Activated T-cell treated with anti-CD3 and anti-CD28 coated beads, Interleukin-2, amount 50 U/mL, for 4 hours (primary cell): ENCODE measurements at regions not wholly inside any gene's neighbourhood (a gene's known extent, or its start where the extent isn't known, plus 50 kb on each side); places are given as distances from the start of the nearest gene placed in this dataset.

Experiments used
- ATAC-seq, 2 donors: fragments of 200-7000 bp; cut with Tn5 transposase; one replicate each; pipeline ENCODE4 v1.10.0; 2021
- DNase-seq: peaks from one replicate; pipeline ENCODE4 v3.0.0-alpha.2; 2020
- H3K27me3 Mint-ChIP-seq: one replicate; pipeline ENCODE4 v1.8.0; 2021; ENCODE audit warnings: low read depth, mixed read lengths
- H3K36me3 Mint-ChIP-seq: one replicate; pipeline ENCODE4 v1.8.0; 2022; ENCODE audit warnings: mixed read lengths; ENCODE audit not compliant: insufficient read depth
- H3K4me1 Mint-ChIP-seq: one replicate; pipeline ENCODE4 v1.8.0; 2021; ENCODE audit warnings: low read depth, mixed read lengths
- H3K4me3 Mint-ChIP-seq: one replicate; pipeline ENCODE4 v1.8.0; 2021; ENCODE audit warnings: mild to moderate bottlenecking, moderate library complexity, mixed read lengths
- H3K9me3 Mint-ChIP-seq: one replicate; pipeline ENCODE4 v1.8.0; 2021; ENCODE audit warnings: mixed read lengths

- peaks cover 9% of the 10 kb centered on the region for H3K9me3 Mint-ChIP-seq
- ATAC-seq, result peak; percentile 43 to 49
- peaks cover 4% of the 10 kb centered on the region for H3K4me1 Mint-ChIP-seq
- H3K27me3 Mint-ChIP-seq, result no peaks in the 10 kb centered on the region
- H3K36me3 Mint-ChIP-seq, result peaks cover 4% of the 10 kb centered on the region
- no peak overlapping the region for H3K4me3 Mint-ChIP-seq
- no peak for DNase-seq
Observed at GRCh38 chr9:91089405-91090129, 272.2 kb downstream of the AUH start.

GRCh38 chr9:91090130-91090410 lies 271.6 kb downstream of the AUH start:
- ATAC-seq, result no peak
- Mint-ChIP-seq H3K36me3 (peaks cover 4% of the 10 kb centered on the region), H3K4me1 (peaks cover 7% of the 10 kb centered on the region), H3K9me3 (peaks cover 12% of the 10 kb centered on the region), H3K27me3 (no peaks in the 10 kb centered on the region), H3K4me3 (no peak overlapping the region)
- DNase-seq, result no peak

GRCh38 chr9:91092214-91092613 lies 269.5 kb downstream of the AUH start:
- Mint-ChIP-seq H3K36me3 (peaks cover 4% of the 10 kb centered on the region), H3K9me3 (peaks cover 12% of the 10 kb centered on the region), H3K27me3 (no peaks in the 10 kb centered on the region), H3K4me3 (no peak overlapping the region), H3K4me1 (peaks cover 7% of the 10 kb centered on the region)
- ATAC-seq, result no peak
- DNase-seq, result no peak

GRCh38 chr9:91094324-91095088 lies 267.2 kb downstream of the AUH start:
- Mint-ChIP-seq H3K9me3 (peaks cover 12% of the 10 kb centered on the region), H3K36me3 (peaks cover 4% of the 10 kb centered on the region), H3K27me3 (no peaks in the 10 kb centered on the region), H3K4me1 (peaks cover 14% of the 10 kb centered on the region), H3K4me3 (no peak overlapping the region)
- no peak for DNase-seq
- peak; percentile 34 to 44 for ATAC-seq

- DNase-seq (no peak), ATAC-seq (no peak)
- peaks cover 45% of the 10 kb centered on the region for H3K4me1 Mint-ChIP-seq
- H3K27me3 Mint-ChIP-seq, result no peaks in the 10 kb centered on the region
- H3K9me3 Mint-ChIP-seq, result peaks cover 12% of the 10 kb centered on the region
- no peak overlapping the region for H3K4me3 Mint-ChIP-seq
- H3K36me3 Mint-ChIP-seq, result peaks cover 4% of the 10 kb centered on the region
Observed at GRCh38 chr9:91098203-91098850, 263.4 kb downstream of the AUH start.

- Mint-ChIP-seq H3K4me1 (peaks cover 48% of the 10 kb centered on the region), H3K9me3 (peaks cover 5% of the 10 kb centered on the region), H3K4me3 (peak overlapping the region; percentile 52), H3K27me3 (no peaks in the 10 kb centered on the region), H3K36me3 (no peaks in the 10 kb centered on the region)
- ATAC-seq (no peak), DNase-seq (no peak)
Observed at GRCh38 chr9:91099436-91099835, 262.3 kb downstream of the AUH start.

- no peak for ATAC-seq
Observed at GRCh38 chr9:91100878-91101450, 260.8 kb downstream of the AUH start.

GRCh38 chr9:91101611-91102168 lies 260.0 kb downstream of the AUH start:
- DNase-seq (peak; percentile 67), ATAC-seq (peak; percentile 61 to 66)
- peak overlapping the region; percentile 44 for H3K4me3 Mint-ChIP-seq
- H3K36me3 Mint-ChIP-seq, result no peaks in the 10 kb centered on the region
- peaks cover 45% of the 10 kb centered on the region for H3K4me1 Mint-ChIP-seq
- H3K27me3 Mint-ChIP-seq, result peaks cover 3% of the 10 kb centered on the region
- H3K9me3 Mint-ChIP-seq, result no peaks in the 10 kb centered on the region

More at GRCh38 chr9:91100878-91101450, 260.8 kb downstream of the AUH start:
- no peak for DNase-seq
- H3K4me3 Mint-ChIP-seq, result peak overlapping the region; percentile 50
- no peaks in the 10 kb centered on the region for H3K36me3 Mint-ChIP-seq
- H3K9me3 Mint-ChIP-seq, result no peaks in the 10 kb centered on the region
- H3K27me3 Mint-ChIP-seq, result no peaks in the 10 kb centered on the region
- H3K4me1 Mint-ChIP-seq, result peaks cover 45% of the 10 kb centered on the region

- H3K9me3 Mint-ChIP-seq, result no peaks in the 10 kb centered on the region
- H3K4me1 Mint-ChIP-seq, result peaks cover 45% of the 10 kb centered on the region
- no peaks in the 10 kb centered on the region for H3K36me3 Mint-ChIP-seq
- DNase-seq (no peak), ATAC-seq (no peak)
- H3K27me3 Mint-ChIP-seq, result peaks cover 3% of the 10 kb centered on the region
- H3K4me3 Mint-ChIP-seq, result peak overlapping the region; percentile 44
Observed at GRCh38 chr9:91102269-91102668, 259.4 kb downstream of the AUH start.

- Mint-ChIP-seq H3K9me3 (no peaks in the 10 kb centered on the region), H3K27me3 (peaks cover 3% of the 10 kb centered on the region), H3K36me3 (no peaks in the 10 kb centered on the region), H3K4me3 (no peak overlapping the region), H3K4me1 (peaks cover 44% of the 10 kb centered on the region)
- no peak for DNase-seq
- no peak for ATAC-seq
Observed at GRCh38 chr9:91103931-91104330, 257.8 kb downstream of the AUH start.

- H3K27me3 Mint-ChIP-seq, result peaks cover 3% of the 10 kb centered on the region
- H3K36me3 Mint-ChIP-seq, result no peaks in the 10 kb centered on the region
- no peak overlapping the region for H3K4me3 Mint-ChIP-seq
- peaks cover 18% of the 10 kb centered on the region for H3K4me1 Mint-ChIP-seq
- ATAC-seq, result no peak
- no peak for DNase-seq
- H3K9me3 Mint-ChIP-seq, result peaks cover 4% of the 10 kb centered on the region
Observed at GRCh38 chr9:91106415-91107081, 255.2 kb downstream of the AUH start.

GRCh38 chr9:91111226-91111625 lies 250.5 kb downstream of the AUH start:
- no peaks in the 10 kb centered on the region for H3K36me3 Mint-ChIP-seq
- H3K9me3 Mint-ChIP-seq, result peaks cover 4% of the 10 kb centered on the region
- ATAC-seq, result no peak
- no peak for DNase-seq
- H3K27me3 Mint-ChIP-seq, result peaks cover 11% of the 10 kb centered on the region
- no peak overlapping the region for H3K4me3 Mint-ChIP-seq
- H3K4me1 Mint-ChIP-seq, result peaks cover 1% of the 10 kb centered on the region

GRCh38 chr9:91111876-91112275 lies 249.8 kb downstream of the AUH start:
- ATAC-seq (no peak), DNase-seq (no peak)
- no peaks in the 10 kb centered on the region for H3K36me3 Mint-ChIP-seq
- peaks cover 4% of the 10 kb centered on the region for H3K9me3 Mint-ChIP-seq
- H3K27me3 Mint-ChIP-seq, result peaks cover 10% of the 10 kb centered on the region
- H3K4me1 Mint-ChIP-seq, result peaks cover 1% of the 10 kb centered on the region
- H3K4me3 Mint-ChIP-seq, result no peak overlapping the region

GRCh38 chr9:91113016-91113415 lies 248.7 kb downstream of the AUH start:
- no peak overlapping the region for H3K4me3 Mint-ChIP-seq
- peaks cover 4% of the 10 kb centered on the region for H3K9me3 Mint-ChIP-seq
- H3K4me1 Mint-ChIP-seq, result peaks cover 1% of the 10 kb centered on the region
- no peaks in the 10 kb centered on the region for H3K36me3 Mint-ChIP-seq
- peaks cover 14% of the 10 kb centered on the region for H3K27me3 Mint-ChIP-seq
- ATAC-seq (no peak), DNase-seq (no peak)
